ENCODE measurements at regions not wholly inside any gene's neighbourhood (a gene's known extent, or its start where the extent isn't known, plus 50 kb on each side); places are given as distances from the start of the nearest gene placed in this dataset.

GRCh38 chr3:88298189-88298588, 148.4 kb downstream of the C3orf38 start:
- no peak for TF ChIP-seq JUNB (IDR thresholded peaks at IDR 0.05)
- no peak for TF ChIP-seq CTCF (IDR thresholded peaks at IDR 0.05)
- no peak for TF ChIP-seq JUN (IDR thresholded peaks at IDR 0.05)
- TF ChIP-seq REST (IDR thresholded peaks at IDR 0.05), result no peak
- TF ChIP-seq CHD2 (IDR thresholded peaks at IDR 0.05; ENCODE audit: low read length, partially characterized antibody), result no peak
- TF ChIP-seq SREBF2 (IDR thresholded peaks at IDR 0.05), result no peak
- TF ChIP-seq FOXS1 (CRISPR knock-in tag; IDR thresholded peaks at IDR 0.05), result no peak
- no peak for TF ChIP-seq PHF8 (IDR thresholded peaks at IDR 0.05; ENCODE audit: borderline replicate concordance, low read depth)
- TF ChIP-seq KDM5A (IDR thresholded peaks at IDR 0.05), result no peak
